HG03135 (cell line): ENCODE measurements at regions not wholly inside any gene's neighbourhood (a gene's known extent, or its start where the extent isn't known, plus 50 kb on each side); places are given as distances from the start of the nearest gene placed in this dataset.

ENCODE experiments used
- ATAC-seq: cut with Tn5 transposase; IDR thresholded peaks from one replicate; pipeline ENCODE4 v1.9.1; 2021; ENCODE audit warnings: mild to moderate bottlenecking, moderate library complexity; ENCODE audit not compliant: unreplicated experiment

DNA sequence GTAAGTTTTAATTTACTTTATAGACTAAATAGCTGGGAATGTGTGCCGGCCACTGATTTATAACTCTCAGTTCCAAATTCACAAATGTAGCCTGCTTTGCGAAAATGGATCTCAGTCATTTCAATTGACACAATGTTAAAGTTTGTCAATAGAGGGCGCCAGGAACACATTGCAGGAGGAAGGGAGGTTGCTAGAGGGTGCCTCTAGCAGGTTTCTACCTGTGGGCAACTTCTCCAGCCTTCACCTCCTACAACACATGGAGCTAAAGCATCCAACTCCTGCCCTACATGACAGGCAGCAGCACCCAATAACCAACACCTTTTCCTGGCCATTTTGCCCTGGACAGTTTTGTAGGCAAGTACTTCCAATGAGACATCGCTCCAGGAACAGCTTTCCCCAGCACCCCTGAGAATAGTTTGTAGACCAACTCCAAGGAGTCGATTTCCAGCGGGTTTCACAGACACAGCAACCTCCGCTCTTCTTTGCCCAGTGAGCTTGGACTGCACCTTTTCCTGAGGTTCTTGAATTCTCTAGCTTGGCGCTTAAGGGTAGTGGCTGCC, 784.8 kb upstream of the CDH2 start:
- no peak for ATAC-seq

DNA sequence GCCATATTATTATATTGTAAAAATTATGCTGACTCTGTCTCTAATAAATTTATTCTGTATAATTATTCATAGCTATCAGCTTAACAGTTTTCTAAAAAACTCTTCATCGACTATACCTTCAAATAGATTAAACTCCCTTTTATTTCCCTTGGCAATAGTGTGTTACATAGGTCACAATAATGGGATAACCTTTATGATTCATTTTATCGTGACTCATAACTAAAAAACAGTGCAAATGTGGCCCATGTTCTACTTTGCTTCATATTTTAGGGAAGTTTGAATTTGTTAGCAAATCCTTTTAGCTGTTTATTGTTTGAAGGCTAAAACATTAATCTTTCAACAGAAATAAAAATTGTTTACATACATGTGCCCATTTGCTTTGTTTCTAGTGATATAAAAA, 783.2 kb upstream of the CDH2 start:
- no peak for ATAC-seq

DNA sequence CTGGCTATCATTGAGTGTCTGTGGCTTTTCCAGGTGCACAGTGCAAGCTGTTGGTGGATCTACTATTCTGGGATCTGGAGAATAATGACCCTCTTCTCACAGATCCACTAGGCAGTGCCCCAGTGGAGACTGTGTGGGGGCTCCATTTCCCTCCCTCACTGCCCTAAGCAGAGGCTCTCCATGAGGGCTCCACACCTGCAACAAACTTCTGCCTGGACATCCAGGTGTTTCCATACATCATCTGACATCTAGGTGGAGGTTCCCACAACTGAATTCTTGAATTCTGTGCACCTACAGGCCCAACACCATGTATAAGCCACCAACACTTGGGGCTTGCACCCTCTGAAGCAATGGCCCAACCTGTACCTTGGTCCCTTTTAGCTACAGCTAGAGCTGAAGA, 775.4 kb upstream of the CDH2 start:
- no peak for ATAC-seq

DNA sequence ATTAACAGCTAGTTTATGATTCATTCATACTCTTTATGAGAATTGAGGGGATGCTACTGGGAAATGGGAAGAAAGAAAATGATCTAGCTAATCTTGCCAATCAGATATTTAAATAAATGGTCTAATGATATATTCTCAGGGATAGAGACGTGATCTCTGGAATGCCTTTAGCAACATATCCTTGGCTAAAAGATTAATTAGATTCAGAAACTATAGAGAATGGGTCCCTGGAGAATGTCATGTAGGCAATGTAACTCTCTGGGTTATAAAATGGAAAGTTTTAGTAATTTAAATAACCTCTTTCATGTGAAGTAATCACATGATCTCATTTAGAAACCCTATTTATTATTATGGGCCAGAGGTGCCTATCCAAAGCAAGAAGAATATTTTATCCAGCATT, 771.0 kb upstream of the CDH2 start:
- ATAC-seq, result no peak

DNA sequence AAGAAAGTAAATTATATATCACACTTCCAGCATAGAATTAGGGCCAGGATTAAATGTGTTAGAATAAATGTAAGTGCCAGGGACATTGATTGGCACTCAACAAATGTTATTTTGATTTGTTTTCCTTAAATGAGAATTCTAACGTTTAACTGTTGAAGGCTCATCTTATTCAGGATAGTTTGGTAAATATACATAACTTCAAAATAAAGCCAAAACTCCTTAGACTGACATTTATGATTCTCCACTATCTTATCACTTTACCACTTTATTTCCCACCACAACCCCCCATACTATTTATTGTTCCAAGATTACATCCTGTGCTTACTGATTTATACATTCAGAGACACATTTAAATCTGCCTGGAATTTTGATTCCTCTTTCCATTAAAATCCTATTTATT, 769.5 kb upstream of the CDH2 start:
- ATAC-seq, result no peak

DNA sequence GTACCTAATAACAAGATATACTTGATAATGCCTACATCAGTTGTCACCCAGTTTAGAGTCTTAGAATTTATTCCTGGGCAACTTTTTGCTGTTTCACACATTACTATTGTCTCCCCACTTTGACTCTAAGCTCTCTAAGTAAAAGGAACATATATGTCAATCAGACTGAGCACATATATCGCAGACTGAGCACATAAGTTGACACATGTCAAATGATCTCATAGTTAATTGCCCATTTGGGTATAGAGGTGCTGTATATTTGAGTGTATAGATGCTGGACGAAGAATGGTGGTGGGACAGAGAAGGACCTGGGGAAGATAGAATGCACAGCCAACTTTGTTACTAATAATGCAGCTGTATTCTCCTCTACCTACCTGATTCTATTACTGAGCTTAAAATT, 746.0 kb upstream of the CDH2 start:
- no peak for ATAC-seq

DNA sequence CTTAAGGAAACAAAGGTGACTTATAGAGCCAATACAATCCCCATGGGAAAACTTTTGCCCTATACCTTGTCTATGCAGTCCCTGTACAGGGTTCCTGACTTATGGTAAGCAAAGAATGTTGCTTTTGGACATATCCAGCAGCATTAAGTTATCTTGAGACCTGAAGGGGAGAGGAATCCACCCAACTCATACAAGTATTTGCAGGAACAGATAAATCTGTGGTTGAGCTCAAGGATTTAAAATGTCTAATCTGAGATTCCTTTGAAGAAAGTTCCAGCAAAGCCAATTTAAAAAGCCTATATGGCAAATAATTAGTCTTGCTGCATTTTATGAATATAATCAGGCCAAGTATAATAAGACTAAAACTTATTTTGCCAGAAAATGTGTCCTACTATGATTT, 739.5 kb upstream of the CDH2 start:
- no peak for ATAC-seq

DNA sequence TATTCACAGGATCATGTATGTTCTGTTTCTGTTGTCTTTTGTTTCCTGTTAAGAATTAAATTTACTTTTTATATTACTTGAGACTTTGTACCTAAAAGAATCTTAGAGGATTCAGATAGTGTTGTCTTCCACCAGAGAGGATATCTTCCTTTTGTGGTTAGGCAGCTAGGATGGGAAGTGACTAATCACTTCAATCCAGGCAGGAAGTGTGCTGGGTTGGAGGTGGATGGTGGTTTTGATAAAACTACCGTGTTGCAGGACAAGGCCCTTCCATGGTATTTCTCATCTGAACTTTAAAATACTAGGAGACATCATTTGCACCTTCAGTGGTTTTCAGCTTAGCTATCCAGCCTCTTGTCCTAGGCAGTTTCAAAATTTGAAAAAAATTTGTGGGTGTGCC, 728.6 kb upstream of the CDH2 start:
- ATAC-seq, result no peak

DNA sequence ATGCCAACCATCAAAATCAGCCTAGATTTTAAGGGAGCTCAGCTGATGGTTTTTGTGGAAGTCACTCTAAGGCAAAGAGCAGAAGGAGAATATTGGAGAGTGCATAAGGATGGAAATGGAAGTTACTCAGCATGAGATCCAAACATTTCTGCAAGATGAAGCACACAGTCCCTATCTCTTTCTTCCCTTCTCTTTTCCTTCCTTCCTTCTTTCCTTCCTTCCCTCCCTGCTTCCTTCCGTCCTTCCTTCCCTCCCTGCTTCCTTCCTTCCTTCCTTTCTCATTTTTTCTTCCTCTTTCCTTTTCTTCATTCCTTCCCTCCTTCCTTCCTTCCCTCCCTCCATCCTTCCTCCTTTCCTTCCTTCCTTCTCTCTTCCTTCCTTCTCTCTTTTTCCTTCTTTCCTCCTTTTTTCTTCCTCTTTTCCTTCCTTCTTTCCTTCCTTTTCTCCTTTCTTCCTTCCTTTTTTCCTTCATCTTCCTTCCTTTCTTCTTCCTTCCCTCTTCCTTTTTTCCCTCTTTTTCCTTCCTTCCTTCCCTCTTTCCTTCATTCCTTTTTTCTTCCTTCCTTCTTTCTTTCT, 727.9 kb upstream of the CDH2 start:
- ATAC-seq, result no peak

DNA sequence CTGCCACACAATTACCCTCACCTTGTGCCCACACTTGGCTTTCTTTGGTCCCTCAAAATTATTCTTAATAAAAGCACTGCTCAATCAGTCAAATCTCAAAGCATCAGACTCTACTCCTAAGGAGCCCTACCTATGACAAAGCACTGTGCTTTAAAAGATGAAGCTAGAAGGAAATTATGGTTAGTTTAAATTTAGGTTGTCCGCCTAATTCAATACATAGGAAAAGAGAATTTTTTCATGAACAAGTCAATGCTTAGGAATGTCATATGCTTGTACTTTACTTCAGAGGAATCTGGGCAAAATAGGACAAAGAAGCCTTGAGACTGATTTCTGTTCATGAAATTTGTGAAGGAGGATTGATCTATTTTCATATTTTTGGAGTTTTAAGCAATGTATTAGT, 726.4 kb upstream of the CDH2 start:
- ATAC-seq, result no peak

DNA sequence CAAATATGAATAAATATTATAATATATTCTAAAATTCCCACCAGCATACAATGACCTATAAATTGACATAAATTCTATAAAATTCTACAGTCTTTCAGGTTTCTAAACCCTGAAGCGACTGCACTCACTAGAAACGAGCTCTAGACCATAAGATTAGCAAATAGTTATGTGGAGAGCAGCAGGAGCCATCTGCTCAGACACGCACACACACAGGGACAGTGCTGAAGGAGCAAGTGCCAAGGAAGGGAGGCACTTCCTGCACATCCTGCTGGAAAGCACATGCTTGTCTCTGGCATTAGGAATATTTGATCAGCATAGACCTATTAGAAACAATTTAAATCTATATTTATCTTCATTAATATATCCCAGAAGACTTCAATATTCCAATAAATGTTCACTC, 713.9 kb upstream of the CDH2 start:
- ATAC-seq, result no peak

DNA sequence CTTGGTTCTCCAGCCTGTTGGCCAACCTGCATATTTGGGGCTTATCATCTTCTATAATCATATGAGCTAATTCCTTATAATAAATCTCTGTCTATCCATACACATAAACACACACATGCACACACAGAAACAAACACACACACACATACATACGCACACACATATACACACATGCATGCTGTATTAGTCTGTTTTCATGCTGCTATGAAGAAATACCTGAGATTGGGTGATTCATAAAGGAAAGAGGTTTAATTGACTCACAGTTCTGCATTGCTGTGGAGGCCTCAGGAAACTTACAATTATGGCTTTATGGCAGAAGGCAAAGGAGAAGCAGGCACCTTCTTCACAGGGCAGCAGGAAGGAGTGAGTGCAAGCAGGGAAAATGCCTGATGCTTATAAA, 707.4 kb upstream of the CDH2 start:
- no peak for ATAC-seq

DNA sequence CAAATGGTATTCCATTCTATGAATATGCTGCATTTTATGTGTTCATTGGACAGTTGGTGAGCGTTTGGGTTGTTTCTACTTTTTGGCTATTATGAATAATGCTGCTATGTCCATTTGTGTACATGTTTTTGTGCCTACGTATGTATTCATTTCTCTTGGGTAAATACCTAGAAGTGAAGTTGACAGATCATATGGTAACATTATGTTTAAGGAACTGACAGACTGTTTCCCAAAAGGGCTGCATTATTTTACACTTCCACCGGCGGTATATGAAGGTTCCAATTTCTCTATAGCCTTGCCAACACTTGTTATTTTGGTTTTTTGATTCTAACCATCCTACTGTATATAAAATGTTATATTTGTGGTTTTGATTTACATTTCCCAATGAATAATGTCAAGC, 703.9 kb upstream of the CDH2 start:
- ATAC-seq, result no peak

DNA sequence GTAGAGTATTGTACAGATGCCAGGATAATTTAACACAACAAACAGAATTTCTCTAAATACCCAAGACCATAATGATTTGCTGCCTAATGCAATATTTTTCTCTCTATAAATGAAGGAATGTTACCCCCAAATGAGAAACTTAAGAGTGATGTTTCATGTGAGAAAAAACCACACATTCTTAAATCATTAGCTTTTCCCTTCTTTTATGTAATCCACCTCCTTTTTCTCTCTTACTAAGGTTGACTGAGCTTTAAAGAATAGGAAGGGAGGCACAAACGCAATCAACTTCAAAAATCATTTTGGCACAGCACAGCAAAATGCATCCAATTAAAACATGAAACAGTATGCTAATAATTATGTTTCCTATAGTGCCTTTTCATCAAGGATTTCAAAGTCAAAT, 698.1 kb upstream of the CDH2 start:
- ATAC-seq, result no peak

DNA sequence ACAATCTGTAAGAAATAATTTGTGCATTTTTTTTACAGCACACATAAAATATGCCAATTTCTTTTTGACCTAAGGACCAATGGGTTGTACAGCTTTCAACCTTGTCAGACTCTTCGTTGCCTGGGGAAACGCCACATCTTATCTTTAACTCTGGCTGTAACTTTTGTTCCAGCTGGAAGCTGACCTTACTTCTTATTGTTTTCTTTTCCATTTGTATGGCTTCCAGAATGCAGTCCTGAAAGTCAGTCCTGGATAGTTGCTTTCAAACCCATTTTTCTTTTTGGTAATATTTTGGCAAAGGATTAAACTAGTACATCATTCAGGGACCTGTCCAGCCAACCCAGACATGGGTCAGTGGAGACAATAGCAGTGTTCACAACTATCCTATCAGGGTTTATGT, 686.5 kb upstream of the CDH2 start:
- no peak for ATAC-seq

DNA sequence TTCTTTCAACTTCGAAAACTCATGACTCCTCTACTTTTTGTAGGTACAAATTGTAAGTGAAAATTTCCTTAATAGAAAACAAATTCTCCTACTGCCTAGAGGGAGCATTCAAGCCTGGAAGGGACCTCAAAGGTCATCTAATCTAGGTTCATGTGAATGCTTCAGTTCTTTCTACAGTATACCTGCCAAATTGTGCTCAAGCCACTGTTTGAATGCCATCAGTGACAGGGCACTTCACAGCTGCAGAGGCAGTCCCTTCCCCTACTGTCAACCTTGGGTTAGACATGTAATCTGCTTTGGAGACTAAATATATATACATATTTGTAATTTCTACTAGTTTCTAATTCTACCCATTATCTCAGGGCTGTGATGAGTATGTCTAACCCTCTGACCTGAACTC, 681.3 kb upstream of the CDH2 start:
- ATAC-seq, result no peak

DNA sequence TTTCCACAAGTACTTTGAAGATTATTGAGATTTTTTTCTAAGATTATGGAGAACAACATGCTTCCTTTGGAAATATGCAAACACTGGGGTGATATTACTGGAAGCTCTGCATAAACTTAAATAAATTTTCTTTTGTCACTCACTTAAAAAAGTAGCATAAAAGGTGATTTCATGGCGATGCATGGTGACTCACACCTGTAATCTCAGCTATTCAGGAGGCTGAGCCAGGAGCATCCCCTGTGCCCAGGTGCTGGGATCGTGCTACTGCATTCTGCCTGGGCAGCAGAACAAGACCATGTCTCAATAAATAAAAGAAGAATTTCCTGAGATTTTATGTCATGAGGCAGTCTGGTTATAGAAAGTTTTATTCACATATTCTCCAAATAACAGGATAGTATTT, 679.1 kb upstream of the CDH2 start:
- ATAC-seq, result no peak

DNA sequence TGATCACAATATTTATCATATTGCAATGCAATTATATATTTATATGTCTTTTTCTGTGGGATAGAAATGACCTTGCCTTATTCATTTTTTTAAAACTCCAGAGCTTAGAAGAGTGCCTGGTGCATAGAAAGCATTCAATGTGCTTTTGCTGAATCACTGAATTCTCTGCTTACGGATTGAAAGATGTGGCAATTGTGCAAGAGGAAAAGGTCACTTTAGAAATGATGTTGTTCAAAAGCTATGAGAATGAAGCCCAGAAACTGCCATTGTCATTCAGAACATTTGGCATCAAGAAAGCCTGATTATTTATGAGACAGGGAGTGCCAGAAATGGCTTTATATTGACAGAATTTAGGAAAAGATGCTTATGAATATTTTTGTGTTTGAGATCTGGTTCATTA, 678.6 kb upstream of the CDH2 start:
- no peak for ATAC-seq

DNA sequence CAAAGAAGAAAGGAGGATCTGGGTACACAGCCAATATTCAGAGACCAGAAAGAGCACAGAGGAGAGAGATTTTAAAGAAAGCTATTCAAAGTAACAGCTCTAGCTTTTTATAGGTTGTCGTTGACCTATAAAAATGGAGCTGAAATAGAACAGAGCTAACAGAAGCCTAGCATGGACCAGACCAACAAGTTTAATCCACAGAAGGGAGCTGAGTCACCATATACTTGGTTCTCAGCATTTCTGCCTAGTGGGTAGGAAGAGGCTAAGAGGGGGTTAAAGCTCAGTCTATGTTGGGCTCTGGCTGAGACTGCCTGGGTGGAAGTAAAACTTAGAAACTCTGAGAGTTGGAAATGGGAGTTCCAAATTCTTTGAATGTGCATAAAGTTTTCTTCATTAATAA, 678.0 kb upstream of the CDH2 start:
- no peak for ATAC-seq

DNA sequence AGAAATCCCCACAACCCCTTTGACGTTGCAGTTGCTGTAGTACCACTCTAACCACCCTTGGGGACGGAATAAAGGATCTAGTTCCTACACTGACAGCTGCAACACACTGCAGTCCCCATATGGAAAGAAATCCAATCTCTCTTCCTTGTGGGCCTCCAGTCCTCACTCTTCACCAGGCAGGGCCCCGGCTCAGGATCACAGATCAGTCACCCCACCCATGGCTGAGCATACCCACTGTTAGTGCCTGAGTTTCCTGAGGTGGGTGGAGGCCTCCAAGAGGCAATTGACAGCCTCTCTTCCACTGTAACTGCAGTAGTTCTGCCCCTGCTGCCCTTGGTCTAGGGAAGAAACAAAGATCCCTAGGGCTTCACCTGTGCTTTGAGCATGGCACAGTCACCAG, 670.0 kb upstream of the CDH2 start:
- no peak for ATAC-seq

DNA sequence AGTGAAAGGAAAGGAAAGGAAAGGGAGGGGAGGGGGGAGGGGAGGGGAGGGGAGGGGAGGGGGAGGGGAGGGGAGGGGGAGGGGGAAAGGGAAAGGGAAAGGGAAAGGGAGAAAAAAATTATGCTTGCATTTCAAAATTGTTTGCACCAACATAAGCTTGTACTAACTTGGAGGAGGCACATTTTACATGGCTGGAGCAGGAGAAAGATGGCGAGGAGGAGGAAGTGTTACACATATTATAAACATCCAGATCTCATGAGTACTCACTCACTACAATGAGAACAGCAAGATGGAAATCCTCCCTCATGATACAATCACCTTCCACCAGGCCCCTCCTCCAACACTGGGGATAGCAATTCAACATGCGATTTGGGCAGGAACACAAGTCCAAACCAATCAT, 660.2 kb upstream of the CDH2 start:
- ATAC-seq, result no peak

DNA sequence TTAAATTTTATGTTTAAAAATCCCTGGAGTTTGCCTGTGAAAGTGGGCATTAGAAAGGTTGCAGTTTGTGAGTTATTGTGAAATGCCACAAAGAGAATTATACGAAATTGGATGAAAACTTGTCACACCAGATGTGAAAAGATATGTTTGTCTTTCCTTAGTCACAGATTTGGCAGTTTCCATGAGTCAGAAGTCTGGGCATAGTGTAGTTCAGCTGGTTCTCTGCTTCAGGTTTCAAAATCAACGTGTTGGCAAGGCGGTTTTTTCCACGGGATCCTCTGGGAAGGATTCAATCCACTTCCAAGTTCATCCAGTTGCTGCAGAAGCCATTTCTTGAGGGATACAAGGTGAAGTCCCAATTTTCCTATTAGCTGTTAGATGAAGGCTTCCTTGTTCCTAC, 658.0 kb upstream of the CDH2 start:
- no peak for ATAC-seq

DNA sequence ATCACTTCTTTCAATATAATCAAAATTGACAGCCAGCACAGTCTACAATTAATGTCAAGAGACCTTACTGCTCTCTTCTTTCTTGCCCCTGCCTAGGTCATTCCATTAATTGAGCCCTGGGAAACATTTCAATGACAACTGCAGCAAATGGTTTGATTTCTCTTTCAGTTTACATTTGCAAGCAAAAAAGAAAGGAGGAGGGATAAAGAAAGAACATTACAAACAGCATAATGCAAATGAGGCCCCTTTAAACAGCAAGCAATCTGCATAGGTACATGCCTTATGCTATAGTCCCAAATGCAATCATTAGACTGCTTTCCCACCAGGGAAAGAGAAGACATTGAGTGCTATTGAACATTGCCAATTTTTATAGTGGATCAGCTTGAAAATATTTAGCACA, 655.0 kb upstream of the CDH2 start:
- ATAC-seq, result no peak

DNA sequence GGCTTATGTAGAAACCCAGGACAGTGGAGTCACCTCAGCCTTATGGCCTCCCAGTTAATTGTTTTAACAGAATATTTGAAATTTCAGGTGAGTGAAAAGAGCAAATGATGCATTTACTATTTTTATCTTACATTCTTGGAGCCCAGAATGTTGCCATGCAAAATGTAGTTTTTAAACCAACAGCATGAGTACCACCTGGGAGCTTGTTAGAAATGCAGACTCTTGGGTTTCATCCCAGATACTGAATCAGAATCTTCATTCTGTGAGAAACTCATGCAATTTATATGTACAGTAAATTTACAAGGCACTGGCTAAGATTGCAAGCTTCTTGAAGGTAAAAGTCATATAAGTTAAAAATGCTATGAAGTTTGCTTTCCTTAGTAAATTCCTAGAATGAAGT, 654.5 kb upstream of the CDH2 start:
- ATAC-seq, result no peak
